Vagina (tissue), 2 donors: ENCODE measurements at regions not wholly inside any gene's neighbourhood (a gene's known extent, or its start where the extent isn't known, plus 50 kb on each side); places are given as distances from the start of the nearest gene placed in this dataset.

Experiments used
- POLR2A ChIP-seq, 2 donors: fragments of 450-650 bp; IDR thresholded peaks; one replicate each; pipeline ENCODE4 v1.6.1; 2017; ENCODE audit warnings: antibody characterized with exemption in 2 of 2, mild to moderate bottlenecking in 2 of 2, moderate library complexity in 2 of 2
- POLR2AphosphoS5 ChIP-seq, 2 donors: sonication (generic); formaldehyde crosslinking; IDR thresholded peaks; one replicate each; pipeline ENCODE4 v1.9.0; 2017; ENCODE audit warnings: antibody characterized with exemption in 2 of 2, mild to moderate bottlenecking in 2 of 2, low read depth in 1 of 2; ENCODE audit not compliant: insufficient read depth in 1 of 2
- TF ChIP-seq, protein P1 (sequence below), 3 experiments: fragments of 450-650 bp in 2 of 3; fragments of 200-600 bp in 1 of 3; sonication (generic) in 1 of 3; IDR thresholded peaks; one replicate each; pipeline ENCODE4 v1.5.1; 2017 to 2019; ENCODE audit warnings: antibody characterized with exemption in 3 of 3, mild to moderate bottlenecking in 2 of 3, moderate library complexity in 2 of 3

DNA sequence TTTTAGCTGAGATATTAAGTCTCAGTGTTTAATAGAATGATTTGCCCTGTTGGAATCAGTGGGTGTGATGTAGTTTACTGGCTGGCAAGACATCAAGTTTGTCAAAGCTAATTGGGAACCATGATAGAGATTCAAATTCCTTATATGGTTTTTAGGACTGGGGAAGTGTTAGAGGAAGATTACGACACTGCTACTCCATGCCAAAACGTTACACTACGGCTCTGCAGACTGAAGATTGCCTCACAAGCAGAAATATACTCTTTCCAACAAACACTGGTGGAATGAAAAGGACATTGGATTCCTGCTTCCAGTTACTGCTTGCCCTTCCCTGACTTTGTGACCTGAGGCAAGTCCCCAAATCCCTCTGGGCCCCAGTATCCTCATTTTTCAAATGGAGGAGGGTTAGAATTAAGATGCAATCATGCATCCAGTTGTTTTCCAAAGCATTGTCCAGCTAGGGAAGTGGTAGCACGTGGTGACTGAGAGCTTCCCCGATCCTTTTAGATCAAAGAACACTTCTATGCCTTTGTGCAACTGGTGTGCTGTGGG lies 147.6 kb downstream of the CDC42EP3 start:
- TF ChIP-seq POLR2A (IDR thresholded peaks at IDR 0.05): no peak
- TF ChIP-seq, protein P1, sequence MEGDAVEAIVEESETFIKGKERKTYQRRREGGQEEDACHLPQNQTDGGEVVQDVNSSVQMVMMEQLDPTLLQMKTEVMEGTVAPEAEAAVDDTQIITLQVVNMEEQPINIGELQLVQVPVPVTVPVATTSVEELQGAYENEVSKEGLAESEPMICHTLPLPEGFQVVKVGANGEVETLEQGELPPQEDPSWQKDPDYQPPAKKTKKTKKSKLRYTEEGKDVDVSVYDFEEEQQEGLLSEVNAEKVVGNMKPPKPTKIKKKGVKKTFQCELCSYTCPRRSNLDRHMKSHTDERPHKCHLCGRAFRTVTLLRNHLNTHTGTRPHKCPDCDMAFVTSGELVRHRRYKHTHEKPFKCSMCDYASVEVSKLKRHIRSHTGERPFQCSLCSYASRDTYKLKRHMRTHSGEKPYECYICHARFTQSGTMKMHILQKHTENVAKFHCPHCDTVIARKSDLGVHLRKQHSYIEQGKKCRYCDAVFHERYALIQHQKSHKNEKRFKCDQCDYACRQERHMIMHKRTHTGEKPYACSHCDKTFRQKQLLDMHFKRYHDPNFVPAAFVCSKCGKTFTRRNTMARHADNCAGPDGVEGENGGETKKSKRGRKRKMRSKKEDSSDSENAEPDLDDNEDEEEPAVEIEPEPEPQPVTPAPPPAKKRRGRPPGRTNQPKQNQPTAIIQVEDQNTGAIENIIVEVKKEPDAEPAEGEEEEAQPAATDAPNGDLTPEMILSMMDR (IDR thresholded peaks at IDR 0.05): no peak
- TF ChIP-seq POLR2AphosphoS5 (IDR thresholded peaks at IDR 0.05; ENCODE audit: insufficient read depth in 1 of 2, low read depth in 1 of 2): peak; percentile 18 to 56
